NCI-H2171 (cell line): ENCODE measurements at regions not wholly inside any gene's neighbourhood (a gene's known extent, or its start where the extent isn't known, plus 50 kb on each side); places are given as distances from the start of the nearest gene placed in this dataset.

ENCODE experiments used
- DNase-seq: peaks from one replicate; lab custom pipeline; 2025; lab: John Stamatoyannopoulos, UW

DNA sequence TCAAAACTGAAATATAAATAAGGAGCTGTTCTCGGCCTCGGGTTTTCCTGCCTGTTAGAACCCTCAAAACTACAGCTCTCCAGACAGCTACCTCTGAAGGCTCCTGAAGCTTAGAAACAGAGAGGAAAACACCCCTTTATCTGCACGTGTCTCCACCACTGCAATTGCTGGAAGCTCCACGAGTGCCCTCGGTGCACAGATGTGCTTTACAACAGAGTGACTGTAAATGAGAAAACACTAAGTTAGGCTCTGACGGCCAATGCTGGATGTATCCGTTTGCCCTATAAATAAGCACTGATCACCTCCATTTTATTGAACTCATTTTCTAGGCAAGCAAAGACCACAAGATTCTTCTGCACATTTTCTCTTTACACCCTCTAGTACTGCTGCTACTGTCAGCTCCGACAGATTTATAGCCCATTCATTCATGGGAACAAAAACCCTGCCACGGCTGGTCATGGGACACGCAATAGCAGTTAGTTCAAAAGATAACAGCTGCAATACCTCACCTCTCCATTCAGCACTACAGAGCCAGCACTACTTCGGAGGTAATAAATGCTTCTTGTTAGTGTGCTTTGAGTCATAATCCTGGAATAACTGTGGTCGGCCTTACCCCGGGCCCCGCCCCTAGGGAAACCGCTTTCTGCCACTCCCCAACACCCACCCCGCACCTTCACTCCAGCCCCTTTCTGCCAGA is 241.1 kb upstream of the ZNF507 start:
- DNase-seq = no peak

DNA sequence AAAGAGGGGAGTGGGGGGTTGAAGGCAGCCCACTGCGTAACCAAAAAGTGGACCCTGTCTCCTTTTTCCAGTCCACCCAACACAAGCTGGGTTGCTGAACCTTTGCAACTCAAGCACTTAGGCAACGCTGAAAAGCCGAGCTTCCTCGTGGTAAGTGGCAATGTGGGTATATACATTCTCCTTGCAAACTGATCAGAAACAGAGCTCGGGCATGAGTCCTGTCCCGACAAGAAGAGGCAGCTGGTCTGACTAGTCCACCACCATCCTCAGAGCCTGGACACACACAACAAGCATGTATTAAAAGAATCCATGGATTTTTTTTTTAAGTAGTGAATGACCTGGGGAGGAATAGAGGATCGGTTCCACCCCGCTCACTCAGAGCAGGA is 240.6 kb upstream of the ZNF507 start:
- no peak for DNase-seq

DNA sequence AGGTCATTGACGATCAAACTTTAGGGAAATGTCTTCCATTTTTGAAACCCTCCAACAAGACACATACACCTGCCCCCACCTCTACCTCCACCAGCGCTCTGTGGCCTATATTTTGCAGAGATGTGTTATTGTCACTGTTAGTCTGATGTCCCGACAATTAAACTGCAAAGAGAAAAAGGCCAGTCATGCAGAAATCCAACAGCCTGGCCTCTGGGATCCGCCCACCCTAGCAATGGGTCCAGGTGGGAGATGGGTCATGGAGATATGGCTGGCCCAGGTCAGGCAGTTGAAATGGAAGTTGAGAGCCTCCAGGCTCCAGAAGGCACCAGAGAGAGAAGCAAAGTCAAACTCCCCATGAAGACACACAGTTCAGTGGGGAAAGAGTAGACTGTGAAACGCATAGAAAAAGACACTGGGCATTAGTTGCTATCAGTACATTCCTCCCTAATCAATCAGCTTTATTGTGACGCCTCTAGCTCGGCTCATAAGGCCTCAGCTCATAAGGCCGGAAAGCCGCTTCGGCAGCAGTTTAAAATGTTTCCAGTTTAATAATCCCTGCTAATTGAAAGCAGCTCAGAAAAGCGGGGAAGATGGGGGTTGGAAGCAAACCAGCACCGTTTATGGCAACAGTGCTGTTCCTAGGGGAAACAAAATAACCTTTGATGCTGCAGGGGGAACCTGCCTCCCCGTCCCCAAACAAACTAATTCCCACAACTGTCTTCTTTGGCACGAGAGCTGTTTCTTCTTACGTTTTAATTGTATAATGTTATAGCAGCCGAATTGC is 239.7 kb upstream of the ZNF507 start:
- DNase-seq = no peak

DNA sequence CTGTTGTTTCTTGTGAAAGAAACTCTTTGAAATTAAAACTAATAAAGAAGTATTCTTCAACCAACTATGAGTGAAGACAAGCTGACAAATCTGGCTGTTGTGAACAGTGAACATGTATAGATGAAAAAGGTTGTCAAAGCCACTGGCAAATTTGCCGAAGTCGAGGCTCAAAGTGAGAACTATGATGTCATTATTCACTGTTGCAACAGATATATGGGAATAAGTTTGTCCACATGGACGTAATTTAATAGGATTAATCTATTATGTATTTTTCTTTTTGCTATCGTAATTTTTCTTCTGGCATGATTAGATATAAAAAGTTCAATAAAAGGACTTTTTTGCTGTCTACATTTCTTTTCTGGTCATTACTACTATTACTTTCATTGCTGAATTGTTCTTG is 223.2 kb upstream of the ZNF507 start:
- DNase-seq = no peak

DNA sequence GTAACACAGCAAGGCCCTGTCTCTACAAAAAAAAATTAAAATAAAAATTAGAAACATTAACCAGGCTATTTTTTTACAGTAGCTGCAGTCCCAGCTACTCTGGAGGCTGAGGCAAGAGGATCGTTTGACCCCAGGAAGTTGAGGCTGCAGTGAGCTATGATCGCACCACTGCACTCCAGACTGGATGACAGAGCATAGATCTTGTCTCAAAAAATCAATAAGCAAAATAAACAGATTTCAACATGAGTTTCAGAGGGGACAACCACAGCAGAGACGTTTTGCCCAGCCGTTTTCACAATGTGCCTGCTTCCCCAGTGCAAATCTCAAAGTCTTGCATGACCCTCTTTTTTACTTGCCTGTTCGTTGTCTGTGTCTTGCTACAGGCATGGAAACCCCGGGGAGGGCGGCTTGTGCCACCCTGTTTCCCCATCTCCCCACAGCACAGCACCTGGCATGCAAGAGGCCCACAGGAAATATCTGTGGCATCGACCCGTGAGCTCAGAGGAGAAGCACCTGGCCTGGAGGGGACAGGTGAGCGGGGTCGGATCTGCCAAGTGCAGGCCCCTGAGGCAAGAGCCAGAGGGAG is 222.0 kb upstream of the ZNF507 start:
- no peak for DNase-seq

DNA sequence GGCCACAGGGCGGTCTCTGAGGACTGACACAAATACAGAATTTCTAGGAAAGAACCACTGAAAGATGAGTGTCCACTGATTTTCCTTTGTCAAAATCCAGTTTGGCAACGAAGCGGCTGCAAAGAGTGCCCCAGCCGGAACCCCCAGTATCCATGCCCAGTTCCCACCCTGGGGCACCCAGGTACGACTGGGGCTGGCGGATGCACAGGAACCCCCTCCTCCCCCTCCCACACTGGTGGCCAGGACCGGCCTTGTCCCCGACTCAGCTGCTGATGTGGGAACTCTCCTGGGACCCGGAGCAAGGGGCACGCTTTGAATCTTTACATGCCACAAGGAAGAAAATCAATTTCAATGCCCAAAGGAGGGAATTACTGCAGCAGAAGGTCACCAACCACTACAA is 220.8 kb upstream of the ZNF507 start:
- no peak for DNase-seq

DNA sequence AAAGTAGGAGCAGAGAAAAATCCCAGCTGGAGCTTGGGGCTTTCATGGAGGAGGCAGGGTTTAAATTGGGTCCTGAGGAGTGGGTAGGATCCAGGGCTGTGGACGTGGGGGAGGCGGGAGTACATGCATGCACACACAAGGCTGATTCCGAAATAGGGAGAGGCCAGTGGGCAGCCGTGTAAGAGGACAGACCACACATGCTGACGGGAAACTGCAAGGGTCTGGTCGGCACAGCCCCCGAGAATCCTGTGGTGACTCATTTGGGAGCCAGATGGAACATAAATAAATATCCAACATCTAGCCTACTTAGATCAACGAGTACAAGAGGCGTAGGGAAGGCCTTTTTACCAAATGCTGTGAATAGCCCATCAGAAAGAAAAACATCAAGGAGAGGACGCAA is 216.3 kb upstream of the ZNF507 start:
- DNase-seq = no peak

DNA sequence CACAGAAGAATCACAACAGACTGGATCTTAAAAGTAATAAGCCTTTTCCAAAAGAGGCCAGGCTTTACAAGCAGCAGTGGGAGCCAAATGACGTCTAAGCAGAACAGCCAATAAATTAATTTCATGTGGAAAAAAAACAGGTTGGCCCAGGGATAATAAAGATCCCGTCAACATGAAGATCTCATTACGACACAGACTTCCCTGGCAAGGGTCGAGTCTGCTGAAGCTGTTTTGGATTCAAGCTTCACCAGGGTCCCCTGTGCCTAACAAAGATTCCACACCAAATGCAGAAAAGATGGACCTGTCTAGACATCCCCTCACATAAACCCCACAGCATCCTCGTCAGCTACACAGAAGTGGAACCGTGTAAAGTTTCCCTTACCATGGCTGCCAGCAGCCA is 215.1 kb upstream of the ZNF507 start:
- no peak for DNase-seq

DNA sequence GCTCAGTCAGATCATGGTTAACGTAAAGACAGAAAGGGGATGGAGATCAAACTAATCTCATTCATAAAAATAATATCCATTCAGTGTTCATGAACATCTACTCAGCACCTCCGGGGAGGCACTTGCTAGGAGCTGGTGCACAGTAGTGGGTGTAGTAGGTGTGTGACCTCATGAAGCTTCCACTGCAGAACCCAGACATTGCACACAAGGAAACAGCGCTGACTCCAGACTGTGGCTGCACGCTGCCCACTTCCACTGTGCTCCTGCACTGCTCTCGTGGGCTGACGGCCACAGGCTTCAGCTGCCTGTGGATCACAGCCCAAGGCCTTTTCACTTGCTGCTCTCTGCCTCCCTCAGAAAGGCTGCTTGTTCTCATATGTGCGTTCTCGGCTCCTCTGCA is 214.4 kb upstream of the ZNF507 start:
- no peak for DNase-seq

DNA sequence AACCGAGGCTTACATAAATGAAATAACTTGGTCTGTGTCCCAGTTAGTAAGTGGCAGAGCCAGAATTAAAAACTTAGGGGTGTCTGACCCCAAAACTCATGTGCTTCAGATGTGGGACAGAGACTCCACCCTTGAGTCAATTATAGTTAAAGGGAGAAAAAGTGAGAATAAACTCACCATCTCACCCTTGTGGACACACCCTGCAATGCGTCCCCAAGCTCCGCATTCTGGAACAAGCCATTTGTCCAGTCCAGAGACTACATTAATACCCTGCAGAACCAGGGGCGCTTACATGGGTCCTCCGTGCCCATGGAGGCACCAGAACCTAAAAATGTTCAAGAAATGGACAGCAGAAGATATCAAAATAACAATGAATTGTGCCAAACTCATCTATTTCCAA is 207.0 kb upstream of the ZNF507 start:
- DNase-seq = no peak

DNA sequence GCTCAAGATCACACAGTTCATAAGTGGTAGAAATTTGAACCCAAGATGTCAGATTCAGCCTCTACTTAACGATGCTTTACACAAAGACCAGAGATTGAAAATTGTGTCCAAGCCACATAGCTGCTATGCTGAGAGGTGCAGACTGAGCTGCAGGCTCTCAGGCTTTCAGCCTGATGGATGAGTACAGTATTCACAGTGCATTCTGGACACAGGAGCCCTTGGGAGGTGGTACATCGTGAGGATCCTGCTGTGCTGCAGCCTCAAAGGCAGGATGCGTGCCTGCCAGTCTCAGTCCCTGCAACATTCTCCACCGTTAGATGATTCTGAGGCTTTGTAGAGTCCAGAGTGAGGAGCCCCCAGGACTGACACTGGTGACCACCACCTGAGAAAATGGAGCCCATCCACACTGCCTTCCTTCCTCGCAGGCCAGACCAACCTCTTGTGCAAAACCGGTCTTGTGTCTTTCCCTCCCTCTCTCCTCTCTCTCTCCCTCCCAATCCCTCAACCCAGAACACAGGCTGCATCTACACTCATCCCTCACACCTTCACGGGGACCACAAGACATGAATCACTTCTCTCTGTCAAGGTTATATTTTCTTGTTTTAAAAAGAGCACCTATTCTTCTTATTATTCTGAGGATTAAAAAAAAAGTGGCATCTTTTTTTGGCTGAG is 203.4 kb upstream of the ZNF507 start:
- DNase-seq = no peak

DNA sequence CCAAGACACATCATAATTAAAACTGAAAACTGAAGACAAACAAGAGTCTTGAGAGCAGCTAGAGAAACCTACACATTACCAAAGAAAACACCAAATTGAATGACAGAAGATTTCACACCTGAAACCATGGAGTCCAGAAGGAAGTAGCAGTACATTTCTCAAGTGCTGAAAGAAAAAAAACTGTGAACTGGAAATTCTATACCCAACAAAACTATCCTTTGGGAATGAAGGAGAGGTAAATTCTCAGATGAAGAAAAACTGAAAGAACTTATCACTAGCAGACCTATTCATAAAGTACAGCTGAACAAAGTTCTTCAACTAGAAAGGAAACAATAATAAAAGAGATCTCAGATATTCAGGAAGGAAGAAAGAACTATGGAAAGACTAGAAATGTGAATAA is 198.7 kb upstream of the ZNF507 start:
- DNase-seq = no peak

DNA sequence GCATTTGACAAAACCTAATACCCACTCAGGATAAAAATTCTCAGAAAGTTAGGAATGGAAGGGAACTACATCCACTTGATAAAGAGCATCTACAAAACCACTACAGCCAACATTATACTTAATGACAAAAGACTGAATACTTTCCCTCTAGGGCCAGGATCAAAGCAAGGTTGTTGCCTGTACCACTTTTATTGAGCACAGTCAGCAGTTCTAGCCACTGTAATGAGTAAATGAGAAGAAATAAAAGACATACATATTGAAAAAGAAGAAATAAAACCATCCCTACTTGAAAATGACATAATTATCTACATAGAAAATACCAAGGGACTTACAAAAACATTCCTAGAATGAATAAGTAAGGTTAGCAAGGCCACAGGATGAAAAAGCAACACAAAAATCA is 194.8 kb upstream of the ZNF507 start:
- no peak for DNase-seq

DNA sequence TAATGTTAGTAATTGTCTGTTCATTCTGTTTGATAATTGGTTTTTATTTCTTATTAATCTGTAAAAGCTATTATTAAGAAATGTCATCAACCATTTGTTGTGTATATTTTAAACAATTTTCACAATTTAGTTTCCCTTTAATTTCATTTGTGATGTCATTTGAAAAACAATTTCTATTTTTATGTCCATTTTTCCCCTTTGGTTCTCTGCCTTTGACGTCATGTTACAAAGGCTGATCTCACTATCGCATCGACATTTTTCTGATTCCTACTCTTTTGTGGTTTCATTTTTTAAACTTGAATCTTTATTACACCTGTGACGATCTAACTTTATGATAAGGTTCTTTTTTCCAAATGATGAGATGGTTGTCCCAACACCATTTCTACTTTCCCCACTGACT is 191.0 kb upstream of the ZNF507 start:
- no peak for DNase-seq

DNA sequence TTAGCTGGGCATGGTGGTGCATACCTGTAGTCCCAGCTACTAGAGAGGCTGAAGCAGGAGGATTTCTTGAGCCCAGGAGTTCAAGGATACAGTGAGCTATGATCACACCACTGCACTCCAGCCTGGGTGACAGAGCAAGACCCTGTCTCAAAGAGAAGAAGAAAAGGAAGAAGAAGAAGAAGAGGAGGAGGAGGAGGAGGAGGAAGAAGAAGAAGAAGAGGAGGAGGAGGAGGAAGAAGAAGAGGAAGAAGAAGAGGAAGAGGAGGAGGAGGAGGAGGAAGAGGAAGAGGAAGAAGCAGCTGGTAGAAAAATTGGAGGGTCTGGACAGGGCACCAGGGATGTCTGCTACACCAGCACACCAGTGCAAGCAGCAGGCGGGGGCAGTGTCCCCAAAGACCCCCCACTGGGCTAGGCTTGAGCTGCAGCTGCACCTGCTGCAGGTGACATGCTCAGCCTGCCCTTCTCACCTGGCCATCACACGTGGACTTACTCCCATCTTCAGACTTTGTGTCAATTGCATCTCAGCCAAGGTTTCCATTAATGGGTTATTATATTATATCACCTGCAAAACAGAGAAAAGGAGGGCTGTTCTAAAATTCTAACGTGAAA is 180.9 kb upstream of the ZNF507 start:
- DNase-seq = no peak

DNA sequence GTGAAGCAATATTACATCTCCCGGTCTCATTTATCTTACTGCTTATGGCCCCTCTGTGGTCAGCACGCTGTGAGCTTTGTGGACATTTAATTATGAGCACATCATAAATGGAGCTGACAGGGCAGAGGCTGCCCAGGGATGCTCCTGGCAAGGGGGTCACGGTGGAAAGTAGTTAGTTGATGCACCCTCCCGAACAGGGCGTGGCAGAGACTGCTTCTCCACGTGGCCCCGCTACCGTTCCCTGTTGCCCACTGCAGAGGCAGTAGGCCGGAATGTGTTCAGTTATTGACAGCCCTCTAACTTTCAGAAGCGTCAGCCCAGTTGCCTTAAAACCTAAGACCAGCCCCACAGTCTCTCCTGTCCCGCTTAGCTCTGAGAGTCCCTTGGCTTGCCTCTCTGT is 180.3 kb upstream of the ZNF507 start:
- DNase-seq = no peak

DNA sequence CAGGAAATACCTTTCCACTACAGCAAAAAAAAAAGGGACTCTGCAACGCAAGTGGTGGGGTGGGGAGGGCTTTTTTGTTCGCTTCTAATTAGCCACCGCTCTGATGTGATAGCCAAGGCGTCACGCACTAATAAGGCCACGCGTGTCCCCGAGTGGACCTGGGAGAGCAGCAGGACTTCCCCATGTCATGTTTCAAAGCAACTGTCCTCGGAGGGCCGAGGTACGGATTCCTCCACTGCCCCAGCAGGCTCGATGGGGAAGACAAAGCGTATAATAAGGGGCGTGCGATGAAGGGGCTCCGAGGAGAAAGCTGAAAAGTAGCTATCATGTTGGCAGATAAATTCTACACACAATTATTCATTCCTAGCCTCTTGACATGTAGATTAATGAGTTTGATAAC is 179.7 kb upstream of the ZNF507 start:
- no peak for DNase-seq

DNA sequence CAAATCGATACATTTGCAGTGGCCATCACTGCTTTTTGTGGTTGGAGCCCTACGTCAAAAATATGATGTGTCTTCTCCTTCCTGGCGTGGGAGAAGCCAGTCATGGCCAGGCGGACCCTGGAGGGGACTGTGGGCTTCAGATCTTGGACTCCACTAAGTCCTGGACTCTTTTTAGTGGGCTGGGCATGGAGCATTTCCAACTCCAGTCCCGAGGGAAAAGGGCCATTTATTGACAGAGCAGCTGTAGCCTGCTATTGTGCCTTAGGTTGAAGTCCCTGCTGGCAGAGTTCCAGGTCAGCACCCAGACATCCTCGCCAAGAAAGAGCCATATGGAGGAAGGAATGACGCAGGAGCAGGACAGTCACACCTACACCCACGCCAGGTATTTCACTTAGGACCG is 179.2 kb upstream of the ZNF507 start:
- peak; percentile 1 for DNase-seq

DNA sequence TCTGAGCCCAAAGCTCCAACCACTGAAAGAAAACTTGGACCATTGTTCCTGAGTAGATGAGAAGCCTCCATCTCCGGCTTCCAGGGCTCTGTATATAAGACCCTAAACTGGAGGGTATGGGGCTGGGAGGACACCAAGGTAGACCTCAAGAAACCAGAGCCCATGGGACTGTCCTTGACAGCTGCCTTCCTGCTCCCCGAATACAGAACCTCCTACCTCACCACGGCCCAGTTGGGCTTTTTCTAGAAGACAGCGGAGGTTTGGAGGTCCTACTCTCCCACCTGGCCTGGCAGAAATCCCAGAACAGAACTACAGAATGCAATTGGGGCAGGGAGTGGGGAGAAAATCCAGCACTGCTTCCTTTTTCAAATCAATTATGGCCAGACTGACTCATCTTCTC is 177.3 kb upstream of the ZNF507 start:
- DNase-seq = no peak

DNA sequence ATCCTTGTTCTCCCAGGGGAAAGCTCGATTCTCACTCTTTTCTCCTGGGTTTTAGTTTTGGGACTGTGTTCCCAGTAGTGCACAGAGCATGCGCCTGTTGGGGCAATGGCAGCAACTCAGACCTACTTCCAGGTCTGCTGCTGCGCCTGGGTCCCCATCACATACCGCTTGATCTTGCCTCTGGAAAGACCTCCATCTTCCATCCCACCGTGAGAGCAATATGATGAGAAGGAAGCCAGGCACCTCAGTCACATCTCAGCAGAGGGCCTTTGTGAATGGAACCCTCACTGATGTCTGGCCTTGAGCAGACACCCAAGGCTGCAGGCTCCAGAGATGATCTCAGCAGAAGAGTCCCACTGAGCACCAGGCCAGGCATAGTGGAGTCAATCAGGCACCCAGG is 176.8 kb upstream of the ZNF507 start:
- DNase-seq = no peak

DNA sequence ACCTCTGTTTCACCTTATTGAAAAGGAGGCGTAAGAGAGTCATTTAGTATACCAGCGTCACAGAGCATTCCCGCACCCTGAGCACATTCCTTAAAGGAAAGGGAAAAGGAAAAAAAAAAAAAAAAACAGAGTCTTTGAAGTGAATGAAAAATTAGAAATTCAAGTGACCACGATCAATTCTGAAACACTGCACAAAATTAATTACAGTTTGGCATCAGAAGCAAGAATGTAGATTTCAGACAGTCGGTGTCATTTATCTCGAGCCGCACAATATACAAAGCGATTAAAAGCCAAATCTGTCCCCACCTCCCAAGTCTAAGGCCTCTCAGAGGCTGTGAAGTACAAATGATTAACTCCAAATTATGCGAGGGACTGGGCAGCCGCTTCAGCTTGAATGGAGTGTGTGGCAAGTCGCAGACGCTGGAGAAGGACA is 173.7 kb upstream of the ZNF507 start:
- DNase-seq = no peak

DNA sequence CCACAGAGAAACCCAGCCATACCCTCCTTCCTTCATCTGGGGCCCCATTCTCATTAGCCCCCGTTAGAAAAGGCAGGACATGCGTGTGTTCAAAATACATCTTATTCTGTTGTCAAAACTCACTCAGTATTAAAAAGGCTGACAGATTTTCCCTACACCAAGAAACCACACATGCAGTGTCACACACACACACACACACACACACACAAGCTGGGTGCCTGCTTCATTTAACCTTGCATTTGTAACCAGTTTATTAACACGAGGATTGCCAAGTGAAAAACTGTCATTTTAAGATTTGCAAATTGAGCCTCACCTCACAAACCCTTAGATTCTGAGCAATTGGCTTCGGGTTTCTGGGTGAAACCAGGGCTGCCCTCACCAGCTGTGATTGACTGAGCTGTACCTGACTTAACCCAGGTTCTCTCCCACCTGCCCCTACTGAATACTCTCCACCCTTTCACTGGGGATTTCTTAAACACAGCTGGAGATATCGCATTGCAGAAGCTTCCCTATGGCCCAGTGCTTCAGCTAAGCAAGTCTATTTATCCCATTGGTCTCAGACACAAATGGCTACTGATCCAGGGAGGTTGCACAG is 172.7 kb upstream of the ZNF507 start:
- no peak for DNase-seq
